ENCODE measurements at regions not wholly inside any gene's neighbourhood (a gene's known extent, or its start where the extent isn't known, plus 50 kb on each side); places are given as distances from the start of the nearest gene placed in this dataset.

GRCh38 chr3:166661621-166662020 is 718.5 kb downstream of the ZBBX start:
- TF ChIP-seq TAF1 (IDR thresholded peaks at IDR 0.05; ENCODE audit: borderline replicate concordance, low read depth, low read length) (no peak), POLR2A (IDR thresholded peaks at IDR 0.05; ENCODE audit: low read depth, low read length) (no peak)

All from GM12892 (cell line).